SW 1271 (cell line): ENCODE measurements at regions not wholly inside any gene's neighbourhood (a gene's known extent, or its start where the extent isn't known, plus 50 kb on each side); places are given as distances from the start of the nearest gene placed in this dataset.
"Not testable (repeated sequence)": the region's sequence is repeated elsewhere in the genome, so short reads cannot be mapped to it uniquely, and the experiment has no call there.

Source experiments
- DNase-seq, 2 experiments: peaks; one replicate each; lab custom pipeline; 2025; lab: John Stamatoyannopoulos, UW

- not testable (repeated sequence) for DNase-seq
These were observed 79.7 kb upstream of the LMO2 start for GRCh38 chr11:33971530-33971929.

- peak in 1 of 2 experiments; percentile 33 for DNase-seq
These were observed 79.1 kb upstream of the LMO2 start for GRCh38 chr11:33970984-33971466.

GRCh38 chr11:33967451-33967850 lies 75.6 kb upstream of the LMO2 start:
- no peak for DNase-seq

- DNase-seq = no peak
These were observed 73.2 kb upstream of the LMO2 start for GRCh38 chr11:33965032-33965431.

GRCh38 chr11:33959855-33960400 lies 68.1 kb upstream of the LMO2 start:
- no peak for DNase-seq

- DNase-seq = no peak
These were observed 65.5 kb upstream of the LMO2 start for GRCh38 chr11:33957304-33957917.

- no peak for DNase-seq
These were observed 64.7 kb upstream of the LMO2 start for GRCh38 chr11:33956611-33957010.

GRCh38 chr11:33953289-33953688 lies 61.4 kb upstream of the LMO2 start:
- no peak for DNase-seq

GRCh38 chr11:33952805-33953204 lies 60.9 kb upstream of the LMO2 start:
- no peak for DNase-seq

GRCh38 chr11:33949252-33949913 lies 57.5 kb upstream of the LMO2 start:
- DNase-seq = no peak

GRCh38 chr11:33948494-33948893 lies 56.6 kb upstream of the LMO2 start:
- DNase-seq = no peak

- not testable (repeated sequence) for DNase-seq
These were observed 56.0 kb upstream of the LMO2 start for GRCh38 chr11:33947918-33948317.

- DNase-seq = no peak
These were observed 55.1 kb upstream of the LMO2 start for GRCh38 chr11:33946930-33947329.

GRCh38 chr11:33945481-33946268 lies 53.8 kb upstream of the LMO2 start:
- no peak for DNase-seq

GRCh38 chr11:33944693-33945424 lies 53.0 kb upstream of the LMO2 start:
- DNase-seq = no peak

GRCh38 chr11:33944345-33944692 lies 52.4 kb upstream of the LMO2 start:
- no peak for DNase-seq

- no peak for DNase-seq
These were observed 51.1 kb upstream of the LMO2 start for GRCh38 chr11:33942954-33943353.

GRCh38 chr11:33941637-33942160 lies 49.8 kb upstream of the LMO2 start:
- DNase-seq = peak in 1 of 2 experiments; percentile 14
